ENCODE measurements at regions not wholly inside any gene's neighbourhood (a gene's known extent, or its start where the extent isn't known, plus 50 kb on each side); places are given as distances from the start of the nearest gene placed in this dataset.

GRCh38 chr5:61280205-61280604 is 51.9 kb upstream of the ZSWIM6 start:
- ATAC-seq (ENCODE audit: low FRiP score) (no peak), DNase-seq (ENCODE audit: low spot score) (no peak)
- no peak for TF ChIP-seq CTCF (IDR thresholded peaks at IDR 0.05)

- TF ChIP-seq CTCF (IDR thresholded peaks at IDR 0.05): no peak
- ATAC-seq (ENCODE audit: low FRiP score): no peak
- no peak for DNase-seq (ENCODE audit: low spot score)
Measured at GRCh38 chr5:61280761-61281427, 51.2 kb upstream of the ZSWIM6 start.

GRCh38 chr5:61281686-61282085 is 50.4 kb upstream of the ZSWIM6 start:
- ATAC-seq (ENCODE audit: low FRiP score) (no peak), DNase-seq (ENCODE audit: low spot score) (no peak)
- TF ChIP-seq CTCF (IDR thresholded peaks at IDR 0.05): no peak

Data from omental fat pad (tissue), 3 donors.